ENCODE measurements at regions not wholly inside any gene's neighbourhood (a gene's known extent, or its start where the extent isn't known, plus 50 kb on each side); places are given as distances from the start of the nearest gene placed in this dataset.

GRCh38 chr2:221857719-221858118 is 285.6 kb upstream of the EPHA4 start:
- no peaks in the 10 kb centered on the region for H3K36me3 ChIP-seq
- H3K9me3 ChIP-seq: no peaks in the 10 kb centered on the region
- H3K27ac ChIP-seq: no peak overlapping the region
- no peaks in the 10 kb centered on the region for H3K4me1 ChIP-seq (replicated peaks)
- WGBS: 81% methylated on average over 2 of the region's 2 CpGs
- TF ChIP-seq POLR2A (IDR thresholded peaks at IDR 0.05) (no peak), POLR2AphosphoS5 (IDR thresholded peaks at IDR 0.05) (no peak)
- TF ChIP-seq, protein P1, sequence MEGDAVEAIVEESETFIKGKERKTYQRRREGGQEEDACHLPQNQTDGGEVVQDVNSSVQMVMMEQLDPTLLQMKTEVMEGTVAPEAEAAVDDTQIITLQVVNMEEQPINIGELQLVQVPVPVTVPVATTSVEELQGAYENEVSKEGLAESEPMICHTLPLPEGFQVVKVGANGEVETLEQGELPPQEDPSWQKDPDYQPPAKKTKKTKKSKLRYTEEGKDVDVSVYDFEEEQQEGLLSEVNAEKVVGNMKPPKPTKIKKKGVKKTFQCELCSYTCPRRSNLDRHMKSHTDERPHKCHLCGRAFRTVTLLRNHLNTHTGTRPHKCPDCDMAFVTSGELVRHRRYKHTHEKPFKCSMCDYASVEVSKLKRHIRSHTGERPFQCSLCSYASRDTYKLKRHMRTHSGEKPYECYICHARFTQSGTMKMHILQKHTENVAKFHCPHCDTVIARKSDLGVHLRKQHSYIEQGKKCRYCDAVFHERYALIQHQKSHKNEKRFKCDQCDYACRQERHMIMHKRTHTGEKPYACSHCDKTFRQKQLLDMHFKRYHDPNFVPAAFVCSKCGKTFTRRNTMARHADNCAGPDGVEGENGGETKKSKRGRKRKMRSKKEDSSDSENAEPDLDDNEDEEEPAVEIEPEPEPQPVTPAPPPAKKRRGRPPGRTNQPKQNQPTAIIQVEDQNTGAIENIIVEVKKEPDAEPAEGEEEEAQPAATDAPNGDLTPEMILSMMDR (IDR thresholded peaks at IDR 0.05): no peak
- intact Hi-C loops (cut with DNase I): no loop called here
- DNase-seq (ENCODE audit: low spot score): no peak
- no peak overlapping the region for H3K4me3 ChIP-seq
- no peaks in the 10 kb centered on the region for H3K27me3 ChIP-seq (replicated peaks; ENCODE audit: insufficient read depth)

GRCh38 chr2:221853297-221853696 is 281.2 kb upstream of the EPHA4 start:
- TF ChIP-seq POLR2AphosphoS5 (IDR thresholded peaks at IDR 0.05): no peak
- TF ChIP-seq, protein P1 (IDR thresholded peaks at IDR 0.05): no peak
- no peak for TF ChIP-seq POLR2A (IDR thresholded peaks at IDR 0.05)
- Histone ChIP-seq H3K9me3 (no peaks in the 10 kb centered on the region), H3K4me1 (replicated peaks) (no peaks in the 10 kb centered on the region), H3K4me3 (no peak overlapping the region), H3K36me3 (no peaks in the 10 kb centered on the region), H3K27ac (no peak overlapping the region), H3K27me3 (replicated peaks; ENCODE audit: insufficient read depth) (no peaks in the 10 kb centered on the region)
- intact Hi-C loops (cut with DNase I): no loop called here
- WGBS: 22% methylated on average over 1 of the region's 1 CpG
- no peak for DNase-seq (ENCODE audit: low spot score)

DNA sequence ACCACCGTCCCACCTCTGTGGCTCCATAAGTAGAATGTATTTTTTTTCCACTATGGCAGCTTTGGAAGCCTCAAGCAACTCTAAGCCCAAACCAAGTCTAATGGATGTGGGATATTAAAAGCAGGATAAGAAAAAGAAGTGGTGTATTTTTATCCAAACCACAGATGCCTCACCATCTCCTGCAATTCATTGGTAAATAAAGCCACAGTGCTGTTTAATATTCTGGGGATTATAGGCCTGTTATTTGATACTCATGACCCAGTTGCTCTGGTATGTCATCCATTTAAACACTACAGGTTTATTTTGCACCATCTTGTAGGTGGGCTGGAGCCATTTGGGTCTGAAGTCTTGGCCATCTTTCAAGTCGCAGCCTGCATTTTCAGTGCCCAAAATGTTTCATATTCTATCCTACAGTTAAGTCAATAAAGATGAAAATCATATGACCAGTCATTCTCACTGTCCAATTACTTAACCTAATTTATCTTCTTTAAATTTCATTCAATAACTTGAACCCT is 279.5 kb upstream of the EPHA4 start:
- Histone ChIP-seq H3K4me3 (no peak overlapping the region), H3K36me3 (no peaks in the 10 kb centered on the region), H3K4me1 (replicated peaks) (no peaks in the 10 kb centered on the region), H3K27ac (no peak overlapping the region), H3K9me3 (no peaks in the 10 kb centered on the region), H3K27me3 (replicated peaks; ENCODE audit: insufficient read depth) (no peaks in the 10 kb centered on the region)
- no peak for DNase-seq (ENCODE audit: low spot score)
- 80% methylated on average over 2 of the region's 2 CpGs for WGBS
- intact Hi-C loops (cut with DNase I): no loop called here
- TF ChIP-seq, protein P1 (IDR thresholded peaks at IDR 0.05): no peak
- TF ChIP-seq POLR2A (IDR thresholded peaks at IDR 0.05): no peak

- TF ChIP-seq POLR2A (IDR thresholded peaks at IDR 0.05) (no peak), POLR2AphosphoS5 (IDR thresholded peaks at IDR 0.05) (no peak)
- TF ChIP-seq, protein P1 (IDR thresholded peaks at IDR 0.05): no peak
- 69% methylated on average over 3 of the region's 3 CpGs for WGBS
- H3K4me3 ChIP-seq: no peak overlapping the region
- no peaks in the 10 kb centered on the region for H3K36me3 ChIP-seq
- DNase-seq (ENCODE audit: low spot score): no peak
- no peaks in the 10 kb centered on the region for H3K9me3 ChIP-seq
- no peaks in the 10 kb centered on the region for H3K27me3 ChIP-seq (replicated peaks; ENCODE audit: insufficient read depth)
- no peak overlapping the region for H3K27ac ChIP-seq
- intact Hi-C loops (cut with DNase I): no loop called here
- no peaks in the 10 kb centered on the region for H3K4me1 ChIP-seq (replicated peaks)
Observed at GRCh38 chr2:221850076-221850475, 278.0 kb upstream of the EPHA4 start.

DNA sequence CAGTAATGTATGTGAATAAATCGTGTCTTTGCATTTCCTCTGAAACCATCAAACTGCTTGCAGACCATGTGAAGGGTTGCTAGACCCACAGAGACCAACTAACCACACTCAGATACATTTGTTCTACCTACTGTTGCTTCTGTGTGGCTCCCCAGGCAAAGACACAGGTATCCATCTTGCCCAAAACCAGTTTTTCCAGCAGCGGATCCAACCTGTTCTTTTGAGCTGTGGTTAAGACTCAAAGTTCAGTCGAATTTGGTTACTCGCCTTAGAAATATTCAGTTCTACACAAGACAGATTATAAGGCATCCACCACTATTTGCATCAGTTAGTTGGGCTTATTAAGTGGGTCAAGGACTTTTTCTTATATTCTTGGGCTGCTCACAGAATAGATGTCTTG is 276.2 kb upstream of the EPHA4 start:
- no peaks in the 10 kb centered on the region for H3K4me1 ChIP-seq (replicated peaks)
- DNase-seq (ENCODE audit: low spot score): no peak
- TF ChIP-seq, protein P1 (IDR thresholded peaks at IDR 0.05): no peak
- TF ChIP-seq POLR2AphosphoS5 (IDR thresholded peaks at IDR 0.05): no peak
- no peak for TF ChIP-seq POLR2A (IDR thresholded peaks at IDR 0.05)
- intact Hi-C loops (cut with DNase I): no loop called here
- no peak overlapping the region for H3K4me3 ChIP-seq
- H3K9me3 ChIP-seq: no peaks in the 10 kb centered on the region
- no peak overlapping the region for H3K27ac ChIP-seq
- no peaks in the 10 kb centered on the region for H3K36me3 ChIP-seq
- WGBS: 69% methylated on average over 4 of the region's 4 CpGs
- no peaks in the 10 kb centered on the region for H3K27me3 ChIP-seq (replicated peaks; ENCODE audit: insufficient read depth)
